B cell (primary cell): ENCODE measurements at regions not wholly inside any gene's neighbourhood (a gene's known extent, or its start where the extent isn't known, plus 50 kb on each side); places are given as distances from the start of the nearest gene placed in this dataset.

Experiments used
- ATAC-seq: fragments of 200-7000 bp; cut with Tn5 transposase; one replicate; pipeline ENCODE4 v1.10.0; 2021; ENCODE audit warnings: low read depth, mild to moderate bottlenecking, moderate number of reproducible peaks, moderate library complexity
- CTCF ChIA-PET: fragments of 350-600 bp; sonication (Branson Sonifier 250); formaldehyde crosslinking; loops from one replicate; lab custom pipeline; 2021; ENCODE audit warnings: antibody characterized with exemption, inconsistent platforms; lab: Charles Lee
- POLR2A ChIA-PET: fragments of 350-600 bp; sonication (Branson Sonifier 250); formaldehyde crosslinking; loops from one replicate; lab custom pipeline; 2021; ENCODE audit warnings: antibody characterized with exemption; lab: Charles Lee
- DNase-seq: peaks from one replicate; pipeline ENCODE4 v3.0.0; 2013
- H2AFZ ChIP-seq: 2 replicates; pipeline ENCODE4 v1.6.1; 2012; ENCODE audit warnings: mild to moderate bottlenecking, low read depth, low read length; ENCODE audit not compliant: insufficient read depth, poor library complexity, severe bottlenecking
- H3K27ac ChIP-seq, 2 donors: 1 replicate in 1 of 2; 2 replicates in 1 of 2; pipeline ENCODE4 v1.5.1; 2012 to 2013; ENCODE audit warnings: low read length in 2 of 2, mild to moderate bottlenecking in 2 of 2, moderate library complexity in 1 of 2
- H3K27me3 ChIP-seq, 4 experiments: fragments of 200-600 bp in 1 of 4; sonication (generic) in 1 of 4; replicated peaks in 1 of 4; 1 replicate in 2 of 4; 2 replicates in 2 of 4; pipeline versions ENCODE4 v1.6.1 to v1.7.0; 2013 to 2016; ENCODE audit warnings: low read length in 3 of 4, mild to moderate bottlenecking in 2 of 4, mixed read lengths in 1 of 4, moderate library complexity in 1 of 4; ENCODE audit not compliant: insufficient read depth in 4 of 4, control insufficient read depth in 3 of 4; ENCODE audit errors: control extremely low read depth in 1 of 4
- H3K36me3 ChIP-seq, 2 experiments: replicated peaks in 1 of 2; 1 replicate in 1 of 2; 2 replicates in 1 of 2; pipeline versions ENCODE4 v1.6.1 to v1.7.1; 2013; ENCODE audit warnings: low read length in 1 of 2; ENCODE audit not compliant: insufficient read depth in 2 of 2, control insufficient read depth in 1 of 2; ENCODE audit errors: control extremely low read depth in 1 of 2, extremely low read depth in 1 of 2
- H3K4me1 ChIP-seq, 2 donors: fragments of 200-600 bp in 1 of 2; sonication (generic) in 1 of 2; 1 replicate in 1 of 2; 2 replicates in 1 of 2; pipeline versions ENCODE4 v1.5.1 to v1.6.1; 2013 to 2017; ENCODE audit warnings: low read length in 2 of 2; ENCODE audit not compliant: control insufficient read depth in 2 of 2, insufficient read depth in 2 of 2
- H3K4me2 ChIP-seq: replicated peaks from 2 replicates; pipeline ENCODE3; 2012; ENCODE audit warnings: mild to moderate bottlenecking, low read depth, low read length; ENCODE audit not compliant: poor library complexity, severe bottlenecking
- H3K4me3 ChIP-seq, 5 experiments: fragments of 200-600 bp in 1 of 5; sonication (generic) in 1 of 5; 1 replicate in 3 of 5; 2 replicates in 2 of 5; pipeline versions ENCODE4 v1.5.1 to v1.7.0; 2011 to 2016; ENCODE audit warnings: low read length in 4 of 5, mild to moderate bottlenecking in 4 of 5, low read depth in 2 of 5, control low read depth in 1 of 5, moderate library complexity in 1 of 5; ENCODE audit not compliant: insufficient read depth in 1 of 5; ENCODE audit errors: control extremely low read depth in 1 of 5, extremely low read depth in 1 of 5
- H3K79me2 ChIP-seq: fragments of 200-600 bp; sonication (generic); one replicate; pipeline ENCODE4 v1.6.0; 2016; ENCODE audit warnings: low read length; ENCODE audit not compliant: control insufficient read depth, insufficient read depth
- H3K9ac ChIP-seq: fragments of 200-600 bp; sonication (generic); 2 replicates; pipeline ENCODE4 v1.6.1; 2017; ENCODE audit warnings: mild to moderate bottlenecking, low read length, moderate library complexity
- H3K9me3 ChIP-seq, 3 donors: one replicate each; pipeline versions ENCODE4 v1.6.1 to v1.7.1; 2013; ENCODE audit warnings: low read length in 2 of 3; ENCODE audit not compliant: control insufficient read depth in 2 of 3, insufficient read depth in 1 of 3; ENCODE audit errors: control extremely low read depth in 1 of 3
- H4K20me1 ChIP-seq: 2 replicates; pipeline ENCODE4 v1.6.0; 2012; ENCODE audit warnings: mild to moderate bottlenecking, low read length; ENCODE audit not compliant: insufficient read depth, control insufficient read depth, poor library complexity, severe bottlenecking
- H3K27ac Mint-ChIP-seq: one replicate; pipeline ENCODE4 v1.8.0; 2021; ENCODE audit warnings: mixed read lengths
- H3K27me3 Mint-ChIP-seq: one replicate; pipeline ENCODE4 v1.8.0; 2021; ENCODE audit warnings: mixed read lengths
- H3K4me1 Mint-ChIP-seq: one replicate; pipeline ENCODE4 v1.8.0; 2021; ENCODE audit warnings: mixed read lengths
- H3K4me3 Mint-ChIP-seq: one replicate; pipeline ENCODE4 v1.8.0; 2021; ENCODE audit warnings: mixed read lengths
- H3K9me3 Mint-ChIP-seq: one replicate; pipeline ENCODE4 v1.8.0; 2022; ENCODE audit warnings: mixed read lengths; ENCODE audit not compliant: insufficient read depth
- CTCF ChIP-seq: fragments of 200-600 bp; IDR thresholded peaks from one replicate; pipeline ENCODE4 v1.8.0; 2022; ENCODE audit warnings: antibody characterized with exemption, mild to moderate bottlenecking
- EZH2 ChIP-seq: IDR thresholded peaks from 2 replicates; pipeline ENCODE4 v1.6.1; 2012; ENCODE audit warnings: borderline replicate concordance, low read depth, mild to moderate bottlenecking, moderate library complexity, low read length; ENCODE audit not compliant: insufficient read depth, poor library complexity, severe bottlenecking
- WGBS: methylation state at CpG from one replicate; pipeline ENCODE4 v1.1.5; 2013; ENCODE audit warnings: missing lambda C conversion rate; ENCODE audit not compliant: insufficient coverage; 5-methylcytosine and 5-hydroxymethylcytosine counted together
- intact Hi-C: fragments of 100-400 bp; cut with micrococcal nuclease; formaldehyde crosslinking; loops from one replicate; pipeline ENCODE4 v1.10.0; 2022

DNA sequence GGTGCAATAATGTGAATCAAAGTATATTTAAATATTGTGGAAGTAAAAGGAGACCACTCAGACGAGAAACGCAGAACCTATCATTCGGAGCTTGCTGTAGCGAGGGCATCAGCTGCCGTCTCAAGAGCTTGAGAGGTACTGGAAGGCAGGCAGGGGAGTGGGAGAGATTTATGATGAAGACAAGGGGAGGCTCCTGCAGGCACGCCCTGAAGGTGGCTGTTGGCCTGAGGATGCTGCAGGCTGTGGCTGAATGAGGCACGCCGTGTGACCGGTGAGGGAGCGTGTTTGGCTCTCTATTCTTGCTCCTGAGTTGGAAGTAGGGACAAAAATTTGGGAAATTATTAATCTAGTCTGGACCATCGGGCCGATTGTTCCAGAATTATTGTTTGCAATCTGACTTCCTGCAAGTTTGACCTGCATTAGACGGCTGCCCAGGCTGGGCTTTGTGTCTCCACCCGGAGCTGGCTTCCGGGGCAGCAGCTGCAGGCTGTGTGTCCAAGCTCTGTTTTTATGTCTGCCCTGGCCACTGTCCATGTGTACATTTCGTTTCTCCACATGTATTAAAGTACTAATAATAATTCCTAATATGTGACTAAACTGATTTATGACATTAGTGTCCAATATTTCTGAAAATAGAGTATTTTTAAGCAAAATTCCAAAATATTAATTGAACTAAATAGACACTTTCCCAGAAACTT, 91.1 kb upstream of the ANKRD10 start:
- H3K27me3 ChIP-seq, result peaks cover 0 to 3% (median 0%) of the 10 kb centered on the region in 4 experiments
- H3K4me2 ChIP-seq, result no peak overlapping the region
- ChIA-PET CTCF (no interaction called here), POLR2A (no interaction called here)
- TF ChIP-seq CTCF, result no peak
- TF ChIP-seq EZH2, result no peak
- Mint-ChIP-seq H3K4me1 (peaks cover 2% of the 10 kb centered on the region), H3K27me3 (peaks cover 11% of the 10 kb centered on the region), H3K9me3 (peaks cover 4% of the 10 kb centered on the region), H3K4me3 (no peak overlapping the region), H3K27ac (no peak overlapping the region)
- intact Hi-C loops, result no loop called here
- 93% methylated on average over 14 of the region's 16 CpGs for WGBS
- H3K9ac ChIP-seq, result no peak overlapping the region
- H3K27ac ChIP-seq, result no peak overlapping the region
- H3K4me1 ChIP-seq, result no peaks in the 10 kb centered on the region
- no peak overlapping the region for H3K4me3 ChIP-seq
- H3K79me2 ChIP-seq, result no peaks in the 10 kb centered on the region
- DNase-seq (no peak), ATAC-seq (no peak)
- peaks cover 0 to 15% (median 5%) of the 10 kb centered on the region in 3 donors for H3K9me3 ChIP-seq
- no peak overlapping the region for H2AFZ ChIP-seq
- H3K36me3 ChIP-seq, result no peaks in the 10 kb centered on the region
- H4K20me1 ChIP-seq, result no peaks in the 10 kb centered on the region

DNA sequence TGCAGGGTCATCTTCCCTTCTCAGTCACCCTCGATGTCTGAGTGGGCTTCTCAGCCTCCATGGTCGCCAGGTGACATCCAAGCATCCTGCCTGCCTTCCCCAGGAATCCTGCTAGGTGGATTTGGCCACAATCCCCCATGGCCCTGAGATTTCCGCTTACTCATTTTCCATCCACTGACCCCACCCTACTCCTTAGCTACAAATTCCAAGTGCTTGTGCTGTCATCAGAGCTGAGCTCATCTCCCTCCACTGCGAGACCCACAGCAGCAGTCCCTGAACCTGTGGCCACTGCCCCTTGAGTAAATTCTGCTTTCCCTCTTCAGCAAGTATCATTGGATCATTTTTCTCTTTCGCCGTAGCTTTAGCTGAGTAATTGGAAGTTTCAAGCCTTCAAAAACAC, 90.5 kb upstream of the ANKRD10 start:
- ChIA-PET CTCF (no interaction called here), POLR2A (no interaction called here)
- Mint-ChIP-seq H3K27me3 (peaks cover 11% of the 10 kb centered on the region), H3K27ac (no peak overlapping the region), H3K9me3 (peaks cover 4% of the 10 kb centered on the region), H3K4me3 (no peak overlapping the region), H3K4me1 (peaks cover 2% of the 10 kb centered on the region)
- DNase-seq (no peak), ATAC-seq (no peak)
- Histone ChIP-seq H2AFZ (no peak overlapping the region), H3K36me3 (no peaks in the 10 kb centered on the region), H3K4me1 (no peaks in the 10 kb centered on the region), H3K9me3 (peaks cover 0 to 15% (median 5%) of the 10 kb centered on the region in 3 donors), H3K9ac (no peak overlapping the region), H3K27ac (no peak overlapping the region), H3K27me3 (peaks cover 0 to 3% (median 0%) of the 10 kb centered on the region in 4 experiments), H3K4me2 (no peak overlapping the region), H3K4me3 (no peak overlapping the region), H3K79me2 (no peaks in the 10 kb centered on the region), H4K20me1 (no peaks in the 10 kb centered on the region)
- 72% methylated on average over 4 of the region's 6 CpGs for WGBS
- intact Hi-C loops, result no loop called here
- TF ChIP-seq CTCF (no peak), EZH2 (no peak)
